Suprapubic skin (tissue), 4 donors: ENCODE measurements at regions not wholly inside any gene's neighbourhood (a gene's known extent, or its start where the extent isn't known, plus 50 kb on each side); places are given as distances from the start of the nearest gene placed in this dataset.

ENCODE experiments used
- EP300 ChIP-seq: sonication (generic); formaldehyde crosslinking; IDR thresholded peaks from one replicate; pipeline ENCODE4 v1.6.1; 2017; ENCODE audit warnings: antibody characterized with exemption
- POLR2A ChIP-seq, 2 donors: fragments of 450-650 bp; IDR thresholded peaks; one replicate each; pipeline ENCODE4 v1.6.1; 2017; ENCODE audit warnings: antibody characterized with exemption in 2 of 2, mild to moderate bottlenecking in 2 of 2, moderate library complexity in 2 of 2
- POLR2AphosphoS5 ChIP-seq, 3 donors: sonication (generic); formaldehyde crosslinking; IDR thresholded peaks; one replicate each; pipeline ENCODE4 v1.6.1; 2017; ENCODE audit warnings: antibody characterized with exemption in 3 of 3
- TF ChIP-seq, protein P1 (sequence below), 2 donors: fragments of 200-600 bp in 1 of 2; fragments of 450-650 bp in 1 of 2; sonication (generic) in 1 of 2; IDR thresholded peaks; one replicate each; pipeline ENCODE4 v1.5.1; 2016 to 2019; ENCODE audit warnings: antibody characterized with exemption in 2 of 2, mild to moderate bottlenecking in 1 of 2, moderate library complexity in 1 of 2

- TF ChIP-seq, protein P1, sequence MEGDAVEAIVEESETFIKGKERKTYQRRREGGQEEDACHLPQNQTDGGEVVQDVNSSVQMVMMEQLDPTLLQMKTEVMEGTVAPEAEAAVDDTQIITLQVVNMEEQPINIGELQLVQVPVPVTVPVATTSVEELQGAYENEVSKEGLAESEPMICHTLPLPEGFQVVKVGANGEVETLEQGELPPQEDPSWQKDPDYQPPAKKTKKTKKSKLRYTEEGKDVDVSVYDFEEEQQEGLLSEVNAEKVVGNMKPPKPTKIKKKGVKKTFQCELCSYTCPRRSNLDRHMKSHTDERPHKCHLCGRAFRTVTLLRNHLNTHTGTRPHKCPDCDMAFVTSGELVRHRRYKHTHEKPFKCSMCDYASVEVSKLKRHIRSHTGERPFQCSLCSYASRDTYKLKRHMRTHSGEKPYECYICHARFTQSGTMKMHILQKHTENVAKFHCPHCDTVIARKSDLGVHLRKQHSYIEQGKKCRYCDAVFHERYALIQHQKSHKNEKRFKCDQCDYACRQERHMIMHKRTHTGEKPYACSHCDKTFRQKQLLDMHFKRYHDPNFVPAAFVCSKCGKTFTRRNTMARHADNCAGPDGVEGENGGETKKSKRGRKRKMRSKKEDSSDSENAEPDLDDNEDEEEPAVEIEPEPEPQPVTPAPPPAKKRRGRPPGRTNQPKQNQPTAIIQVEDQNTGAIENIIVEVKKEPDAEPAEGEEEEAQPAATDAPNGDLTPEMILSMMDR (IDR thresholded peaks at IDR 0.05): no peak
- no peak for TF ChIP-seq POLR2AphosphoS5 (IDR thresholded peaks at IDR 0.05)
- TF ChIP-seq POLR2A (IDR thresholded peaks at IDR 0.05): no peak
- no peak for TF ChIP-seq EP300
Measured at GRCh38 chr2:129518937-129519336, 460.5 kb upstream of the RAB6C start.
